AML-193 (cell line): ENCODE measurements at regions not wholly inside any gene's neighbourhood (a gene's known extent, or its start where the extent isn't known, plus 50 kb on each side); places are given as distances from the start of the nearest gene placed in this dataset.
"Not testable (repeated sequence)": the region's sequence is repeated elsewhere in the genome, so short reads cannot be mapped to it uniquely, and the experiment has no call there.

Experiments
- DNase-seq, 2 experiments: peaks; one replicate each; lab custom pipeline; 2025; lab: John Stamatoyannopoulos, UW

DNA sequence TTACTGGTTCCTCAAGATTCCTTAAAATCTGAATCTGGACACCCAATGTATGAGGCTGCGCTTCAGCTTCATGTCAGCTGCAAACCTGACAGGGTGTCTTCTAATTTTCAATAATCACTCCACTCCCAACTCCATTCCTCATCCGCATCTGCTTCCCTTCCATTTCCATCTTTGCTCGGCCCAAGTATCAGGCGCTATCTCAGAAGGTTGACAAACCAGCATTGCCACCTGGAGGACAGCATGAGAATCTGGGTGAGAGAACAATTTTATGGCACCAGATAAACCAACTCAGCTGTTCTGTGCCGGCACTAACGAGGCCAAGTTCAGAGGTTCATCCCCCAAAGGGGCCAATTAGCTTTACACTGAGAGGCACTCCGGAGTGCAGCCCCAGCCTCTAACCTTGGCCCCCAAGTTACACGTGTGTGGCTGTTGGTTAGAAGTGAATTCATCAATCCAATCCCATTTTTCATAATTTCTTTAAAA, 79.1 kb upstream of the LMO2 start:
- DNase-seq, result peak; percentile 64 to 71

DNA sequence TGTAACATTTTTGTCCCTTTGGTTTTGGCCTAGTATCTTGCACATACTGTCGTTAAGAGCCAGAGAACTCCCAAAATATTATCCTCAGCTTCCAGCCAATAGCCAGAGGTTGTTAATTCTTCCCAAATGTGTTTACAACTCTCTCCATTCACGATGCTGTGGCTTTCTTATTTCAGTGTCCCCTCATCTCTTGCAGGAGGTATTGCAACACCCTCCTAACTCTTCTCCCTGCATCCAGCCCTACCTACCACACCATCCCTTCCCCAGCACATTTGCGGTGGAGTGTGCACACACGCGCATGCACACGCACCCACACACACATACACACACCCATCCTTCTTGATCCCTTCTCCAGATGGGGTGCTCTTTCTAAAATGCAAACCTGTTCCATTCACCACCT, 75.6 kb upstream of the LMO2 start:
- DNase-seq, result no peak

DNA sequence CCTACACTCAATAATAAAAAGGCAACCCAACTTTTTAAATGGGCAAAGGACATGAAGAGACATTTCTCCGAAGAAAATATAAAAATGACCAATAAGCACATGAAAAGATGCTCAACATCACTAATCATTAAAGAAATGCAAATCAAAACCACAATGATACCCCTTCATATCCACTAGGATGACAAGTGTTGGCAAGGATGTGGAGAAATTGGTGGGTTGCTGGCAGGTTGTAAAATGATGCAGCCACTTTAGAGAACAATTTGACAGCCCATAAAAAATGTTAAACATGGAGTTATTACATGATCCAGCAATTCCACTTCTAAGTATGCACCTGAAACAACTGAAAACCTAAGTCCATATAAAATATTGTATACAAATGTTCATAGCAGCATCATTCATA, 73.2 kb upstream of the LMO2 start:
- DNase-seq, result no peak

DNA sequence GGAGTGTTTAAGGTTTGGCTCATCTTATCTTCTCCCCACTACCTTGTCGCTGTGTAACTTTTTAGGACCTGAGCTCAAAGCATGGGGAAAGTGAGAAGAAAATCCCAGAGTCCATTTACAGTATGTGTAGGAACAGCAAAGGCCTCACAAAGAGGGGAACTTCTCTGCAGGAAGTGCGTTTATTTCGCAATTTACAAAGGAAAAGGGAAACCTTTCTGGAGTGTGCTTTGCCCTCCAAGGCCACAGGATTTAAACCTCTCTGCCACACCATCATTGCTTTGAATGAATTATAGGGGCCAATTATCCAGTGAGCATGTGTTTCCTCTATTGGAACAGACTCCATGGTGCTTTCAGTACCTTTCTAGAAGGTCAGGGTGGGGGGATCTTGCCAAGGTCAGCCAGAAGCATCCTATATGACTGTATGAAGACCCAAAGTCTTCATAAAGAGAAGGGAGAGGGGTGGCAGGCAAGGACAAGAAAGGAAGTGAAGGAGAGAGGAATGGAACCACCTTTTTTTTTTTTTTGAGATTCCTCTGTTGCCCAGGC, 68.1 kb upstream of the LMO2 start:
- DNase-seq, result no peak

DNA sequence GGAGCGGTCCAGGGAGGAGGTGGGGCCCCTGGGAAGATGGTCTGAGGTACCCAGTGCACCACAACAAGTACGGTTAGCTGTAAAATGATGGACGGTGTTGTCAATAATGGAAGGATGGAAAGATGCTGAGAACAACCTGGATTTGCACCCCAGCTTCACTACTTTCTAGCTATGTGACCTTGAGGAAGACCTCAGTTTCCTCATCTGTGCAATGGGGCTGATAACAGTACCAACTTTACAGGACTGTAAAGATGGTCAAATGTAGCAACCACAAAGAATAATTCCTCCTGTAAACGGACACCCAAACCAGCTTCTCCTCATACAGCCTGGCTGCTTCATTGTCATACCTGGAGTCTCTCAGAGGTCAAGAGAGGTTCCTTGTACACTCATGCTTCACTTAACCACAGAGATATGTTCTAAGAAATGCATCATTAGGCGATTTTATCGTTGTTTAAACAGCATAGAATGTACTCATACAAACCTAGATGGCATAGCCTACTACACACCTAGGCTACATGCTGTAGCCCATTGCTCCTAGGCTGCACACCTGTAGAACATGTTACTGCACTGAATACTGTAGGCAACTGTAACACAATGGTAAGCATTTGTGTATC, 65.5 kb upstream of the LMO2 start:
- DNase-seq, result no peak

DNA sequence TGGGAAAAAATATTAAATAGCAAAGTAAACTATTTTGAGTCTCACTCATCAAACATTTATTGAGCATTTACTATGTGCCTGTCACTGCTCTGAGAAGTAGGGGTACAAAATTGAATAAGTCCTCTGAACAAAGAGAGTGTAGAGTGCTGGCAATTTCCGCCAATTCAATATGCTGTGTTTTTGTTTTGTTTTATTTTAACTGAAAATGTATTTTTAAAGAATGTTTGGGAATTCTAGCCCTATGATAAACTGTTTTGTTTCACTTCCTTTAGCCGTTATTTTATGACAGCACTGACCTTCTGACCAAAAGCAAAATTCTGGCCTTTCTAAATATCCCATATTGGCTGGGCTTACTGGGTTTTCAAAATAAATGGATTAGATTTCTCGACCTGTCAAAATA, 64.7 kb upstream of the LMO2 start:
- DNase-seq, result no peak

DNA sequence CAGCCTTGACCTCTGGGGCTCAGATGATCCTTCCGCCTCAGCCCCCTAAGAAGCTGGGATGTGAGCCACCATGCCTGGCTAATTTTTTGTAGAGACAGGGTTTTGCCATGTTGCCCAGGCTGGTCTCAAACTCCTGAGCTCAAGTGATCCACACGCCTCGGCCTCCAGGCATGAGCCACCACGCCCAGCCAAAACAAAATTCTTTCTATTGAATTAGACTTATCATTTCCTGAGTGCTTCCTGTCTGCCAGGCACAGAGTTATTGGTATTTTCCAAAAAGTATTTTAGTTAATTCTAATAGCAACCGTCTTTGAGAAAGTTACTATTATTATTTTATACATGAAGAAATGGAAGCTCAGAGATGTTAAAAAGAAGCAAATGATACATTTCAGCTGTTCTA, 61.4 kb upstream of the LMO2 start:
- DNase-seq, result no peak

DNA sequence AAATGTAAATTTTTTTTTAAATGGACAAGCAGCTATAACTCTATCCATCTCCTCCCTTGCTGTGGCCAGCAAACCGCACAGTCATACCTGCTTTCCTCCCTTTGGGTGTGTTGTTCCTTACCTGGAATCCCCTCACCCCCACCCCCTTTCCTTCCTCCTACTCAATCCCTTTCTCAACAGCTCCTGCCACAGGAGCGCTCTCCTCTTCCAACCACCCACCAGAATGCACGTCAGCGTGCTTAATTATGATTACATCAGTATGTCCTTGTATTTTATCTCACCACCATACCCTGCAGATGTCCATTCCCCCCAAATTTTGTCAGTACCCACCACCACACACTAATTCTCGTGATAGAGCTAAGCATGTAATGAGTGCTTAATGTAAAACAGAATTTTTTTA, 60.9 kb upstream of the LMO2 start:
- DNase-seq, result no peak

DNA sequence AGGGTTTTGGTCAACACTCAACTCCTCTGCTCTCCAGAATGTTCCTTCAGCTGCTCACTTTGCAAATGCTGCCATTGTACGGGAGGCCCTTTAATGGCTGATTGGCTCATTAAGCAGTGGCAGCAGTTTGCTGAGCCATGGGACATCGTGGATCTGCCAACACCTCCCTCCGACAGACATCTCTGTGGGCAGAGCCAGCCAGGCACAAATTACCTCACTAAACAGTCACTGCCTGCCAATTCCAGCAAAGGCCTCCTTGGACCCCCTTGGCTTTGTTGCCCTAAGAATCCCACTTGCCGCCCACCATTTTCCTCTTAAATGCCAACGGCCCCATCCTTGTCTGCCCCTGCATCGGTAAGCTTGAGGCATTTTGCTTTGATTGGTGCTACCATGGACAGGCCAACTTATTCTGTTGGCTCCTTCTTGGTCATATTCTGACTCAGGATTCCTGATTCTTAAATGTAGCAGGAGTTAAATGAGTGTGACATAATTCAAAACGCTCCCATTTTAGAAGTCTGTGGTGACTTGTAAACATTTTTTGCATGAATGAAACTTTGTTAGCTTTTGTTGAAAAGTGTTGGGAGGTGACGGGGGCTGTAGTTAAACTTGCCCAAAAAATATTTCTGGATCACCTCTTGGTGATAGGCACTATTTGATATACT, 57.5 kb upstream of the LMO2 start:
- no peak for DNase-seq

DNA sequence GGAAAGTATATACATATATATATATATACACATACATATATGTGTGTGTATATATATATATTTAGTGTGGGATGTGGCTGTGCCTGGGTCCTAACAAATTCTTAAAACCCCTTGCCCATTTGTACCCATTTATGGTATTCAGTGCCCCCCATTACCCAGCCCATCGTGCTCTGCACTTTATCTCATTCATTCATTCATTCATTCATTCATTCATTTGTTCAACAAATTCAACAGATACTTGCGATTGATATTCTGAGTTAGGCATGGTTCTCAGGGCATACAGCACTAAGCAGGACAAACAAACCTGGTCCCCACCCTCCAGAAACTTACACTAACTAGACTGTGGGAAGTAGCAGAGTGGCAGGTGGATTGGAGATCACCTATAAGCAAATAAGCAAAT, 56.6 kb upstream of the LMO2 start:
- DNase-seq, result no peak

DNA sequence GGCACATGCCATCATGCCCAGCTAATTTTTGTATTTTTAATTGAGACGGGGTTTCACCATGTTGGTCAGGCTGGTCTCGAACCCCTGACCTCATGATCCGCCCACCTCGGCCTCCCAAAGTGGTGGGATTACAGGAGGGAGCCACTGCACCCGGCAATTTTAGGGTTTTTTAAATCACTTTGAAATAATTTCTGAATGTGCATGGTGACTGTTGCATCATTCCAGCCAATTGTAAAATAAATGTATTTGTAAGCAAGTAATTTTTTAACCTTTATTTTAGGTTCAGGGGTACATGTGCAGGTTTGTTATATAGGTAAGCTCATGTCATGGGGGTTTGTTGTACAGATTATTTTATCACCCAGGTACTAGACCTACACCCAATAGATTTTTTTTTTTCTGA, 56.0 kb upstream of the LMO2 start:
- DNase-seq, result not testable (repeated sequence)

DNA sequence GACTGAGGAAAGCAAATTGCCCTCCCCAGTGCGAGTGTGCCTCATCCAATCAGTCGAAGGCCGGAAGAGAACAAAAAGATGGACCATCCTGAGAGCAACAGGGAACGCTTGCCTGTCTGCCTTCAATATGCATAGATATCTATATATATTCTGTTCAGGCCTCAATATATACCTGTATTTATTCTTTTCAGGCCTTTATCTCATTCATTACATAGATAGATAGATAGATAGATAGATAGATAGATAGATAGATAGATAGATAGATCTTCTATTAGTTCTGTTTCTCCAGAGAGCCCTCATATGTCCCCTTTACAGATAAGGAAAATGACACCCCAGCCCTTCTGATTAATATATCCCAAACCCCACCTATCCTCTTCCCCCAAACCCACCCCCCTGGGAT, 55.1 kb upstream of the LMO2 start:
- no peak for DNase-seq

DNA sequence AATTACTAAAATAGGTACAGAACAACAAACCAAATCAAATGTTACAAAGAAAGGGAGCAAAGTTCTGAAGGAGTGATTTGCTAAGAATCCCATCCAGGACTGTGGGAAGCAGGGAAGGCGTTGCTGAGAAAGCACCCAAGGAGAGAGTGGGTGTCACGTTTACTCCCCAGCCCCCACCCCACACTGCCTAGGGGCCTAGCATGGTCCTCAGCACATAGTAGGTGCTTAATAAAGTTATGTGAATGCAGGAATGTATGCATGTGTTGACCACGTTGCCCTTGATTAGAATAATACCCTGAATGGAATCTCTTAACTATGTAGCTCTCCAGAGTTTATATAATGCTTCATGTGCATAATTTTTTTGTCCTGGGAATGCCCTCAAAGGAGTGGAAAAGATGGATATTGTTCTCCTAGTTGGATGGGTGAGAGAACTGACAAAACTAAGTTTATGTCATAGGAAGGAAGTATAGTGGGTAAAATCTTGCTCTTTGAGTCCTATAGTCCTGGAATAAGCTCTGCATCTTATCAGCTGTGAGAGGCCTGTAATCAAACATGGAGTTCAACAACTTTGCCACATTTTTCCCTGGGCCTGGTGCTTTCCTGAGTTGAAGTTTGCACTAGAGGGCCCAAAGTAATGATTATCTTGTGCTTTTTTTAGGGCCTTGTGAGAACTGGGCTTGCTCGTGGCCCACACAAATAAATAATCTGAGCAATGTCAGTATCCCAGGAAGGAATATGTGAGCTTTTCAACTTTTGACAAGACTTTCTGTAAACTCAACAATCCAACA, 53.8 kb upstream of the LMO2 start:
- DNase-seq, result no peak

DNA sequence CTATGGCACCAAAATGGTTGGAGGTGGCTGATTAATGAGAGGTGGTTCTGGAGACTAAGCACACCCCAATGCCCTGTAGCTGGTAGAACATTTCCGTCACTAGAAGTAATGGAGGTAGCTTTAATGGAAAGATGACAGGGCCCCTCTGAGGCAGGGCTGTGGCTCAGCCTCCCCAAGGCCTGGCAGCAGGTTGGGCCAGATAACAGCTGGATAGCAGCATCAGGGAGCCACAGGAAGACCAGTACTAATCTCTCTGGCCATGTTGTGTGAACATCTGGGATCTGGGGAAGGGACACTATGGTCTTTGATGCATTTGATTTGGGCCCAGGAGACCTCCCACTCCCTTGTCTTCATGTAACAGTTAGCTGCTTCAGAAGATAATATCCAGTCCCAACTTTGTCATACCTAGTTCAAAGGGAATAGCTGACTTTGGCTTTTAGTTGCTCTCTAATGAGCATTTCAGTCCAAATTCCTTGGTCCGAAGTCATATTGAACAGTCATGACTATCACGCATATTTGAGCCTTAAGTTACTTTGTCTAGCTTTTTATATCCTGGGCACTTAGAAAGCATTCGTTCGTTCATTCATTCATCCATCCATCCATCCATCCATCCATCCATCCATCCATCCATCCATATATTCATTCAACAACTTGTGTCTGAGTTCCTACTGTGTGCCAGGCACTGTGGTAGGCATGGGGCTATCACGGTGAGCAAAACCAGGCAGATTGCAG, 53.0 kb upstream of the LMO2 start:
- DNase-seq, result no peak

DNA sequence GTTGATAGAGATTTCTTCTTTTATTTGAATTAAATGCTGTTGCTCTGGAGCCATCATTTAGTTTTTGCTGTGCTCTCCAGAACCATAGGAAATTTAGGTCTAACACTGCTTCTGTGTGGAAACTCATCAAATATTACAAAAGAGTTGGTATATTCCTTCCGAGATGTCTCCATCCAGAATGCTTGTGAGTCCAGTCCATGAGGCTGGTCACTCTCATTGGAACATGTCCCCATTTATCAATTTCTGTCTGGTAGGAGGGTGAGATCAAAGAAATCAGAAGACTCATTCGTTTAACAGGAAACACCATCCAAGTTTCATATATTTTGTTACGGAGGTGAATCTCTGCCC, 52.4 kb upstream of the LMO2 start:
- no peak for DNase-seq

DNA sequence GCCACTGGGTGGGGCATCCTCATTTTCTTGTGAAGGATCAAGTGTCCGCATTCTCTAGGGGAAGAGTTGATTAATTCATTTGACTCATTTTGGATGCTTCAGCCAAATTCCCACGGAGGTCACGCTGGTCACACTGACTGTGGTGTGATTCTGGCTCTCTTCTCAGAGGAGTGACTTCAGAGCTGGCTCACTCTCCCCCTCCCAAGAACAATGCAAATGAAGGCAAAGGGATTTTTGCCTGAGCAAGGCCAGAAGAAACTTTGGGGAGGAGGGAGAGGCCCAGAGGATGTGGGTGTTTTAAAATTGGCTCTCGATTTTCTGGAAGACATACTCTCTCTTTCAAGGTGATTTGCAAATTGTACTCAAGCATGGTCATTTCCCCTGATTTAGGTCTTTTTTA, 51.1 kb upstream of the LMO2 start:
- no peak for DNase-seq

DNA sequence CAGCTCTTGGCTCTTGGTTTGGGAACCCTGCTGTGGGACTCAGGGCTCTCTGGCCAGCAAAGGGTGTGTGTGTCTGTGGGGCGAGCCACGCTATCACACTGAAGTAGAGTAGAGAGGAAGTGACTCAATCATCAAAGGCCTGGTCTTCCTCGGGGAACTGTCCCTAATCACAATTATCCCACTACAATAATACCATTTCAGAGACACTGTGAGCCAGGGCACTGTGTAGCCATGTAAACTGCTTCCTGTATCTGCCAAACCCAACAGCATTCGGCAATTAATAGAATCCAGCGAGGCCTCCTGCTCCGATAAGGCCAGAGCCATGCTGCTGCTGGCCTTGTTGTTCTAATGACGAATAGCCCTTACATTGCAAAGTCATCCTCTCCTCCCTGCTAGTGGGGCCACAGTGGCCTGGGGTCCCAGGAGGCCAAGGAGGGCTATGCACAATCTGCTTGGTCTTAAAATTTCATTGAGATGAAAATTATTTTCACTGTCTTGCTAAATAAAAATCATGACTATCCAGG, 49.8 kb upstream of the LMO2 start:
- peak; percentile 27 to 30 for DNase-seq
